ENCODE measurements at regions not wholly inside any gene's neighbourhood (a gene's known extent, or its start where the extent isn't known, plus 50 kb on each side); places are given as distances from the start of the nearest gene placed in this dataset.

DNA sequence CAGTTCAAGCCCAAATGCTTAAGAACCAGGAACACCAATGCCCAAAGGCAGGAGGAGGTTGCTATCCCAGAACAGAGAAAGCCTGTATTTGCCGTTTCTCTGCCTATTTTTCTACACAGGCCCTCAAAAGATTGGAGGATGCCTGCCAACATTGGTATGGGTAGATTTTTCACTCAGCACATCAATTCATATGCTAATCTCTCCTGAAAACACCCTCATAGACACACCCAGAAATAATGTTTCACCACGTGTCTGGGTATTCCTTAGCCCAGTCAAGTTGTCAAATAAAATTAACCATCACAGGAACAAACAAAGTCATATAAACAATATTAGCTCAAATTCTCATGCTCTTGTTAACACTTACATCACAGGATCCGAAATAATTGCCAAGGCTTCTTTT lies 121.9 kb downstream of the RGS21 start:
- intact Hi-C loops (cut with DNase I), result no loop called here
- TF ChIP-seq POLR2AphosphoS5 (IDR thresholded peaks at IDR 0.05) (no peak), POLR2A (IDR thresholded peaks at IDR 0.05) (no peak)
- TF ChIP-seq, protein P1, sequence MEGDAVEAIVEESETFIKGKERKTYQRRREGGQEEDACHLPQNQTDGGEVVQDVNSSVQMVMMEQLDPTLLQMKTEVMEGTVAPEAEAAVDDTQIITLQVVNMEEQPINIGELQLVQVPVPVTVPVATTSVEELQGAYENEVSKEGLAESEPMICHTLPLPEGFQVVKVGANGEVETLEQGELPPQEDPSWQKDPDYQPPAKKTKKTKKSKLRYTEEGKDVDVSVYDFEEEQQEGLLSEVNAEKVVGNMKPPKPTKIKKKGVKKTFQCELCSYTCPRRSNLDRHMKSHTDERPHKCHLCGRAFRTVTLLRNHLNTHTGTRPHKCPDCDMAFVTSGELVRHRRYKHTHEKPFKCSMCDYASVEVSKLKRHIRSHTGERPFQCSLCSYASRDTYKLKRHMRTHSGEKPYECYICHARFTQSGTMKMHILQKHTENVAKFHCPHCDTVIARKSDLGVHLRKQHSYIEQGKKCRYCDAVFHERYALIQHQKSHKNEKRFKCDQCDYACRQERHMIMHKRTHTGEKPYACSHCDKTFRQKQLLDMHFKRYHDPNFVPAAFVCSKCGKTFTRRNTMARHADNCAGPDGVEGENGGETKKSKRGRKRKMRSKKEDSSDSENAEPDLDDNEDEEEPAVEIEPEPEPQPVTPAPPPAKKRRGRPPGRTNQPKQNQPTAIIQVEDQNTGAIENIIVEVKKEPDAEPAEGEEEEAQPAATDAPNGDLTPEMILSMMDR (IDR thresholded peaks at IDR 0.05), result no peak
- Histone ChIP-seq H3K4me3 (no peak overlapping the region), H3K27me3 (replicated peaks; ENCODE audit: insufficient read depth) (no peaks in the 10 kb centered on the region), H3K4me1 (replicated peaks) (no peaks in the 10 kb centered on the region), H3K9me3 (no peaks in the 10 kb centered on the region), H3K27ac (no peak overlapping the region), H3K36me3 (no peaks in the 10 kb centered on the region)
- no peak for DNase-seq (ENCODE audit: low spot score)
- WGBS, result 58% methylated on average over 3 of the region's 3 CpGs

DNA sequence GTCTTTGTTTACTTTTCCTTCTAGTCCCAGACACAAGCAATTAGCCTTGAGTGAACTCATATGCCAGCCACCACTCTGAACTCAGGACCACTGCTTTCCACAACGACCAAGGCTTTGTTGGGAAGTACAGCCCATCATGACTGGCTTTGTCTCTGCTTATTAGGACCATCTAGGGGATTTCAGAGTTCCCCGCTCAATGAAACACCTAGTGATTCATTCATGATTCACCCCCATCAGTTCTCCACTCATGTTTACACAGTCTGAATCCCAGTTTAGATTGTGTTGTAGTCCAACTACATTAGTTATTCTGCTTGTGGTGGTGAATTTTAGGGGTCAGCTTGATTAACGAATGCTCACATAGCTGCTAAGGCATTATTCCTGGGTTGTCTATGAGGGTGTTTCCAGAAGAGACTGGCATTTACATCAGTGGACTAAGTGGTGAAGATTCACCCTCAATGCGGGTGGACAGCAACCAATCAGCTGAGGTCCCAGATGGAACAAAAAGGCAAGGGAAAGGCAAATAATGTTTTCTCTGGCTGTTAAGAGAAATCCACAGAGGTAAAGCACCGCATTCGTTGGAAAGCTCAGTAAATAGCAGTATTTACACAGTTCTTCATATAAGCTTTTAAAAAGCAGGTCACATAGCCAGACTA lies 122.7 kb downstream of the RGS21 start:
- WGBS, result 65% methylated on average over 6 of the region's 6 CpGs
- Histone ChIP-seq H3K27ac (no peak overlapping the region), H3K4me3 (no peak overlapping the region), H3K36me3 (no peaks in the 10 kb centered on the region), H3K27me3 (replicated peaks; ENCODE audit: insufficient read depth) (no peaks in the 10 kb centered on the region), H3K4me1 (replicated peaks) (no peaks in the 10 kb centered on the region), H3K9me3 (no peaks in the 10 kb centered on the region)
- TF ChIP-seq, protein P1 (IDR thresholded peaks at IDR 0.05), result no peak
- no peak for TF ChIP-seq POLR2A (IDR thresholded peaks at IDR 0.05)
- no peak for TF ChIP-seq POLR2AphosphoS5 (IDR thresholded peaks at IDR 0.05)
- intact Hi-C loops (cut with DNase I), result no loop called here
- DNase-seq (ENCODE audit: low spot score), result no peak

DNA sequence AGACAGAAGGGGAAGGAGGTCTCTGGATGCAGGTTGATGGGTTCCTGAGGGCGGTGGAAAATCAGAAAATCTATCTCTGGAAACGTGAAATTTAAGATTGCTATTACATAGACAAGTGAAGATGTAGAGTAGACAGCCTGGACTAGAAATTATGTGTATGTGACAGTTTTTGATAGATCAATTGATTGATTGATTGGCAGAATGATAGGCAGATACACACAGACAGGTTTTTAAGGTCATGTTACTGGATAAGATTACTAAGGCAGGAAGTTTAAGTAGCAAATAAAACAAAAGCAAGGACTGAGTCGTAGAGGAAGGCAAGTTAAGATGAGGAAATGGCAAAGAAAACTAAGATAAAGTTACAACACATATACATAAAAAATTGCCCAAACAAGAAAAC lies 124.7 kb downstream of the RGS21 start:
- Histone ChIP-seq H3K4me1 (replicated peaks) (no peaks in the 10 kb centered on the region), H3K27me3 (replicated peaks; ENCODE audit: insufficient read depth) (no peaks in the 10 kb centered on the region), H3K36me3 (no peaks in the 10 kb centered on the region), H3K4me3 (no peak overlapping the region), H3K9me3 (no peaks in the 10 kb centered on the region), H3K27ac (no peak overlapping the region)
- TF ChIP-seq POLR2AphosphoS5 (IDR thresholded peaks at IDR 0.05), result no peak
- no peak for TF ChIP-seq POLR2A (IDR thresholded peaks at IDR 0.05)
- TF ChIP-seq, protein P1 (IDR thresholded peaks at IDR 0.05), result no peak
- 79% methylated on average over 3 of the region's 3 CpGs for WGBS
- no peak for DNase-seq (ENCODE audit: low spot score)
- intact Hi-C loops (cut with DNase I), result no loop called here

DNA sequence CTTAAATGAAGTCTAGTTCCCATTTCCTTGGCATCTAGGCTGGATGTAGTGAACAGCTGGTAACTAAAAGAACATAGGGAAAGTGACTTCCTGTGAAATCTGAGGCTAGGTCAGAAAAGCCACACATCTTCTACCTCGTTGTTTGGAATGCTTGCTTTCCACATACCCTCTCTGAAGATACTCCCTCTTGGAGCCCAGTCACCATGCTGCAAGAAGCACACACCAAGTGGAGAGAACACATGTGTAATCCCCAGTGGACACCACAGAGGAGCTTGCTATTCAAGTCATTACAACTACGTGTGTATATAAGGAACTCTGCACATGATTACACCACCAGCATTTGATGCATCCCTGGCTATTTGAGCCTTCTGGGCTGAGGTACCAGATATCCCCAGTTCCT lies 125.9 kb downstream of the RGS21 start:
- 62% methylated on average over 2 of the region's 2 CpGs for WGBS
- TF ChIP-seq, protein P1 (IDR thresholded peaks at IDR 0.05), result no peak
- TF ChIP-seq POLR2A (IDR thresholded peaks at IDR 0.05) (no peak), POLR2AphosphoS5 (IDR thresholded peaks at IDR 0.05) (no peak)
- H3K4me3 ChIP-seq, result no peak overlapping the region
- intact Hi-C loops (cut with DNase I), result no loop called here
- no peak overlapping the region for H3K27ac ChIP-seq
- H3K36me3 ChIP-seq, result no peaks in the 10 kb centered on the region
- H3K9me3 ChIP-seq, result no peaks in the 10 kb centered on the region
- H3K4me1 ChIP-seq (replicated peaks), result no peaks in the 10 kb centered on the region
- DNase-seq (ENCODE audit: low spot score), result no peak
- H3K27me3 ChIP-seq (replicated peaks; ENCODE audit: insufficient read depth), result no peaks in the 10 kb centered on the region

DNA sequence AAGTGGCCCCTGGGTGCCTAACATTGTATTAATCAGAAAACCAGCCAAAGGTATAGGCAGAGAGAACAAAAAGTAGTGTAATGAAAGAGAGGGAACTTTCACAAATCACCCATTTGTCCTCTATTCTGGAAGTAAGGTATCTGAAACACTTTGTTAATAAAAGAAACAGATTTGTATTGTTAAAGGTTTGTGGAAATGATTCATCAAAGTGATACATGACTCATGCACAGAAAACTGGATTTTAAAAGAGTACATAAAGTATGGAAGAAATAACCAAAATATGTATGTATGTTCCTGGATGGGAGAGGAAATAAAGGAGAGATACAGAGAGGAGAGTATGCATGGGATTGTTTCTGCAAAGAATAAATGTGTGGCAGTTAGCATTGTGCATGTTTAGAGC lies 126.8 kb downstream of the RGS21 start:
- Histone ChIP-seq H3K27me3 (replicated peaks; ENCODE audit: insufficient read depth) (no peaks in the 10 kb centered on the region), H3K4me3 (no peak overlapping the region), H3K4me1 (replicated peaks) (no peaks in the 10 kb centered on the region), H3K9me3 (no peaks in the 10 kb centered on the region), H3K36me3 (no peaks in the 10 kb centered on the region), H3K27ac (no peak overlapping the region)
- TF ChIP-seq, protein P1 (IDR thresholded peaks at IDR 0.05), result no peak
- TF ChIP-seq POLR2AphosphoS5 (IDR thresholded peaks at IDR 0.05) (no peak), POLR2A (IDR thresholded peaks at IDR 0.05) (no peak)
- intact Hi-C loops (cut with DNase I), result no loop called here
- no peak for DNase-seq (ENCODE audit: low spot score)

Data from prostate gland (tissue), 2 donors.